Right forelimb (tissue), 1 donor: ENCODE measurements at regions not wholly inside any gene's neighbourhood (a gene's known extent, or its start where the extent isn't known, plus 50 kb on each side); places are given as distances from the start of the nearest gene placed in this dataset.
"Not testable (repeated sequence)": the region's sequence is repeated elsewhere in the genome, so short reads cannot be mapped to it uniquely, and the experiment has no call there.

Experiments
- DNase-seq: peaks from one replicate; pipeline ENCODE4 v3.0.0-alpha.2; 2018

- no peak for DNase-seq
Observed at GRCh38 chr9:17846948-17847655, 268.2 kb downstream of the SH3GL2 start.

- DNase-seq = no peak
Observed at GRCh38 chr9:17847908-17848307, 269.0 kb downstream of the SH3GL2 start.

GRCh38 chr9:17852108-17852507, 273.2 kb downstream of the SH3GL2 start:
- DNase-seq = no peak

- no peak for DNase-seq
Observed at GRCh38 chr9:17854487-17854886, 275.6 kb downstream of the SH3GL2 start.

GRCh38 chr9:17856995-17857394, 278.1 kb downstream of the SH3GL2 start:
- no peak for DNase-seq

GRCh38 chr9:17859228-17859627, 280.4 kb downstream of the SH3GL2 start:
- DNase-seq = no peak

GRCh38 chr9:17859987-17860386, 281.1 kb downstream of the SH3GL2 start:
- DNase-seq = no peak

GRCh38 chr9:17862101-17862500, 283.2 kb downstream of the SH3GL2 start:
- no peak for DNase-seq

GRCh38 chr9:17862629-17863028, 283.8 kb downstream of the SH3GL2 start:
- no peak for DNase-seq

- DNase-seq = no peak
Observed at GRCh38 chr9:17863213-17863883, 284.5 kb downstream of the SH3GL2 start.

- no peak for DNase-seq
Observed at GRCh38 chr9:17863924-17864323, 285.1 kb downstream of the SH3GL2 start.

GRCh38 chr9:17864951-17865350, 286.1 kb downstream of the SH3GL2 start:
- DNase-seq = no peak

GRCh38 chr9:17865881-17866280, 287.0 kb downstream of the SH3GL2 start:
- DNase-seq = peak; percentile 60

- no peak for DNase-seq
Observed at GRCh38 chr9:17870722-17871121, 291.9 kb downstream of the SH3GL2 start.

- no peak for DNase-seq
Observed at GRCh38 chr9:17871213-17871890, 292.5 kb downstream of the SH3GL2 start.

GRCh38 chr9:17875886-17876285, 297.0 kb downstream of the SH3GL2 start:
- DNase-seq = no peak

- no peak for DNase-seq
Observed at GRCh38 chr9:17876687-17877086, 297.8 kb downstream of the SH3GL2 start.

GRCh38 chr9:17878810-17879370, 300.0 kb downstream of the SH3GL2 start:
- DNase-seq = no peak

GRCh38 chr9:17881371-17881770, 302.5 kb downstream of the SH3GL2 start:
- no peak for DNase-seq

- DNase-seq = no peak
Observed at GRCh38 chr9:17882688-17883594, 304.1 kb downstream of the SH3GL2 start.

GRCh38 chr9:17888066-17888465, 309.2 kb downstream of the SH3GL2 start:
- DNase-seq = no peak

GRCh38 chr9:17888964-17889363, 310.1 kb downstream of the SH3GL2 start:
- DNase-seq = not testable (repeated sequence)
